KMS-11 (cell line): ENCODE measurements at regions not wholly inside any gene's neighbourhood (a gene's known extent, or its start where the extent isn't known, plus 50 kb on each side); places are given as distances from the start of the nearest gene placed in this dataset.

ENCODE experiments used
- H2AFZ ChIP-seq: fragments of 200-600 bp; sonication (generic); 2 replicates; pipeline ENCODE4 v1.6.1; 2016; ENCODE audit warnings: antibody characterized with exemption, mixed run types, low read depth
- H3K27ac ChIP-seq: fragments of 200-600 bp; sonication (generic); 2 replicates; pipeline ENCODE4 v1.6.1; 2016; ENCODE audit warnings: mild to moderate bottlenecking, mixed run types
- H3K27me3 ChIP-seq: fragments of 200-600 bp; sonication (generic); 2 replicates; pipeline ENCODE4 v1.6.1; 2017; ENCODE audit warnings: mild to moderate bottlenecking, low read depth, mixed run types, moderate library complexity; ENCODE audit not compliant: insufficient read depth
- H3K36me3 ChIP-seq: fragments of 200-600 bp; sonication (generic); 2 replicates; pipeline ENCODE4 v1.6.1; 2017; ENCODE audit warnings: mild to moderate bottlenecking, mixed run types; ENCODE audit not compliant: insufficient read depth
- H3K4me1 ChIP-seq: fragments of 200-600 bp; sonication (generic); 2 replicates; pipeline ENCODE4 v1.6.1; 2016; ENCODE audit warnings: mild to moderate bottlenecking, low read depth, mixed run types; ENCODE audit not compliant: poor library complexity, severe bottlenecking
- H3K4me2 ChIP-seq: fragments of 200-600 bp; sonication (generic); 2 replicates; pipeline ENCODE4 v1.7.0; 2016; ENCODE audit warnings: mild to moderate bottlenecking, mixed run types
- H3K4me3 ChIP-seq: fragments of 200-600 bp; sonication (generic); IDR thresholded peaks from 2 replicates; pipeline ENCODE4 v1.6.1; 2017; ENCODE audit warnings: low read depth, low read length, mixed read lengths; ENCODE audit not compliant: insufficient read depth
- H3K79me2 ChIP-seq: fragments of 200-600 bp; sonication (generic); 2 replicates; pipeline ENCODE4 v1.6.1; 2016; ENCODE audit warnings: low read depth, mixed run types; ENCODE audit not compliant: insufficient read depth
- H3K9ac ChIP-seq: fragments of 200-600 bp; sonication (generic); 2 replicates; pipeline ENCODE4 v1.6.1; 2016; ENCODE audit warnings: mild to moderate bottlenecking, mixed run types
- H4K20me1 ChIP-seq: fragments of 200-600 bp; sonication (generic); 2 replicates; pipeline ENCODE4 v1.6.1; 2016; ENCODE audit warnings: mild to moderate bottlenecking, mixed run types; ENCODE audit not compliant: insufficient read depth
- CTCF ChIP-seq: fragments of 200-600 bp; sonication (generic); conservative IDR thresholded peaks from 2 replicates; pipeline ENCODE4 v1.6.1; 2017; ENCODE audit warnings: low read depth, mild to moderate bottlenecking, antibody characterized with exemption, low read length, moderate library complexity, mixed read lengths

- no peak overlapping the region for H3K27ac ChIP-seq
- no peak overlapping the region for H3K9ac ChIP-seq
Observed at GRCh38 chr2:238560234-238560633, 133.5 kb downstream of the ASB1 start.

GRCh38 chr2:238561230-238561629, 134.5 kb downstream of the ASB1 start:
- Histone ChIP-seq H3K4me3 (no peak overlapping the region), H3K4me2 (no peak overlapping the region), H4K20me1 (no peaks in the 10 kb centered on the region), H3K9ac (no peak overlapping the region), H3K27me3 (peaks cover 32% of the 10 kb centered on the region; the same call in 1 of the 2 replicates), H3K36me3 (no peaks in the 10 kb centered on the region), H3K79me2 (no peaks in the 10 kb centered on the region), H3K4me1 (no peaks in the 10 kb centered on the region), H3K27ac (no peak overlapping the region), H2AFZ (no peak overlapping the region)
- TF ChIP-seq CTCF, result no peak

More at GRCh38 chr2:238560234-238560633, 133.5 kb downstream of the ASB1 start:
- H3K4me2 ChIP-seq, result no peak overlapping the region
- H3K79me2 ChIP-seq, result no peaks in the 10 kb centered on the region
- H3K4me3 ChIP-seq, result no peak overlapping the region
- peaks cover 32% of the 10 kb centered on the region; the same call in 1 of the 2 replicates for H3K27me3 ChIP-seq
- H2AFZ ChIP-seq, result no peak overlapping the region
- TF ChIP-seq CTCF, result no peak
- H4K20me1 ChIP-seq, result no peaks in the 10 kb centered on the region
- no peaks in the 10 kb centered on the region for H3K36me3 ChIP-seq
- H3K4me1 ChIP-seq, result no peaks in the 10 kb centered on the region

GRCh38 chr2:238562446-238562845, 135.7 kb downstream of the ASB1 start:
- H3K4me3 ChIP-seq, result no peak overlapping the region
- no peaks in the 10 kb centered on the region for H3K36me3 ChIP-seq
- H3K27me3 ChIP-seq, result peaks cover 28% of the 10 kb centered on the region; the same call in 1 of the 2 replicates
- H3K4me1 ChIP-seq, result no peaks in the 10 kb centered on the region
- no peaks in the 10 kb centered on the region for H4K20me1 ChIP-seq
- TF ChIP-seq CTCF, result no peak
- no peak overlapping the region for H3K9ac ChIP-seq
- no peak overlapping the region for H2AFZ ChIP-seq
- H3K4me2 ChIP-seq, result no peak overlapping the region
- H3K27ac ChIP-seq, result no peak overlapping the region
- no peaks in the 10 kb centered on the region for H3K79me2 ChIP-seq

- H3K36me3 ChIP-seq, result no peaks in the 10 kb centered on the region
- no peaks in the 10 kb centered on the region for H3K79me2 ChIP-seq
- H3K4me3 ChIP-seq, result no peak overlapping the region
- no peak overlapping the region for H3K27ac ChIP-seq
- H4K20me1 ChIP-seq, result no peaks in the 10 kb centered on the region
- no peak overlapping the region for H3K9ac ChIP-seq
- no peak overlapping the region for H2AFZ ChIP-seq
- H3K4me1 ChIP-seq, result no peaks in the 10 kb centered on the region
- no peak for TF ChIP-seq CTCF
- no peak overlapping the region for H3K4me2 ChIP-seq
- peaks cover 26% of the 10 kb centered on the region for H3K27me3 ChIP-seq
Observed at GRCh38 chr2:238563551-238563950, 136.8 kb downstream of the ASB1 start.
